Parathyroid adenoma (tissue), 2 donors: ENCODE measurements at regions not wholly inside any gene's neighbourhood (a gene's known extent, or its start where the extent isn't known, plus 50 kb on each side); places are given as distances from the start of the nearest gene placed in this dataset.

Experiments
- H2AFZ ChIP-seq: fragments of 300-600 bp; sonication (generic); one replicate; pipeline ENCODE4 v1.7.0; 2017; ENCODE audit warnings: antibody characterized with exemption, mild to moderate bottlenecking
- H3K27ac ChIP-seq: fragments of 300-600 bp; sonication (generic); one replicate; pipeline ENCODE4 v1.7.0; 2017
- H3K27me3 ChIP-seq: fragments of 300-600 bp; sonication (generic); one replicate; pipeline ENCODE4 v1.7.0; 2017; ENCODE audit warnings: low read length; ENCODE audit not compliant: control insufficient read depth, insufficient read depth
- H3K36me3 ChIP-seq: fragments of 300-600 bp; sonication (generic); one replicate; pipeline ENCODE4 v1.7.0; 2017; ENCODE audit warnings: low read length; ENCODE audit not compliant: control insufficient read depth, insufficient read depth
- H3K4me1 ChIP-seq: fragments of 300-600 bp; sonication (generic); one replicate; pipeline ENCODE4 v1.7.0; 2017; ENCODE audit warnings: control low read depth
- H3K4me2 ChIP-seq: fragments of 300-600 bp; sonication (generic); one replicate; pipeline ENCODE4 v1.7.0; 2017; ENCODE audit warnings: low read length
- H3K4me3 ChIP-seq: fragments of 300-600 bp; sonication (generic); one replicate; pipeline ENCODE4 v1.7.0; 2017; ENCODE audit warnings: low read depth, low read length
- H3K79me2 ChIP-seq: fragments of 300-600 bp; sonication (generic); one replicate; pipeline ENCODE4 v1.7.0; 2017; ENCODE audit warnings: control low read depth
- H3K9ac ChIP-seq: fragments of 300-600 bp; sonication (generic); one replicate; pipeline ENCODE4 v1.7.0; 2017; ENCODE audit warnings: mild to moderate bottlenecking
- H3K9me3 ChIP-seq: fragments of 300-600 bp; sonication (generic); one replicate; pipeline ENCODE4 v1.7.0; 2017; ENCODE audit warnings: low read length; ENCODE audit not compliant: control insufficient read depth
- TF ChIP-seq, protein P1 (sequence below): fragments of 300-600 bp; sonication (generic); IDR thresholded peaks from one replicate; pipeline ENCODE4 v1.7.0; 2017; ENCODE audit warnings: antibody characterized with exemption, mild to moderate bottlenecking
- donor health status: primary hyperparathyroidism.

DNA sequence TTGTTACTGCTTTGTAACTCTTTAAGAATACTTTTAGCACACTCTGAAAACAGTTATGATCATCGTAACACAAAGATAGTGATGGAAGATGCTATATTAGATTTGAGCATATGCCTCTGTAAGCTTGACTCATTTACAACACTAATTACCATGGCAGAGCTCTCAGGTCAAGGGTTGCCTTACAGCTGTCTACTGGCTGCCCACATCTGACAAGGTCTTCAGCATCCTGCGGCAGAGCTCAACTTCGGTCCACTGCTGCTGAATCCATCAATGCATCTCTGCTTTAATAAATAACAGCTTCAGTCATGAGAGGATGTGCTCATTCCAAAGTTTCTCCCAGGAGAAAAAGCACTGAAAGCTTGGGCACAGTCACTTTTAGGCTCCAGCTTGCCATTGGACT lies 449.4 kb downstream of the RASEF start:
- H2AFZ ChIP-seq, result no peak overlapping the region
- H3K79me2 ChIP-seq, result no peaks in the 10 kb centered on the region
- no peaks in the 10 kb centered on the region for H3K36me3 ChIP-seq
- no peaks in the 10 kb centered on the region for H3K27me3 ChIP-seq
- no peaks in the 10 kb centered on the region for H3K9me3 ChIP-seq
- no peaks in the 10 kb centered on the region for H3K4me1 ChIP-seq
- TF ChIP-seq, protein P1, sequence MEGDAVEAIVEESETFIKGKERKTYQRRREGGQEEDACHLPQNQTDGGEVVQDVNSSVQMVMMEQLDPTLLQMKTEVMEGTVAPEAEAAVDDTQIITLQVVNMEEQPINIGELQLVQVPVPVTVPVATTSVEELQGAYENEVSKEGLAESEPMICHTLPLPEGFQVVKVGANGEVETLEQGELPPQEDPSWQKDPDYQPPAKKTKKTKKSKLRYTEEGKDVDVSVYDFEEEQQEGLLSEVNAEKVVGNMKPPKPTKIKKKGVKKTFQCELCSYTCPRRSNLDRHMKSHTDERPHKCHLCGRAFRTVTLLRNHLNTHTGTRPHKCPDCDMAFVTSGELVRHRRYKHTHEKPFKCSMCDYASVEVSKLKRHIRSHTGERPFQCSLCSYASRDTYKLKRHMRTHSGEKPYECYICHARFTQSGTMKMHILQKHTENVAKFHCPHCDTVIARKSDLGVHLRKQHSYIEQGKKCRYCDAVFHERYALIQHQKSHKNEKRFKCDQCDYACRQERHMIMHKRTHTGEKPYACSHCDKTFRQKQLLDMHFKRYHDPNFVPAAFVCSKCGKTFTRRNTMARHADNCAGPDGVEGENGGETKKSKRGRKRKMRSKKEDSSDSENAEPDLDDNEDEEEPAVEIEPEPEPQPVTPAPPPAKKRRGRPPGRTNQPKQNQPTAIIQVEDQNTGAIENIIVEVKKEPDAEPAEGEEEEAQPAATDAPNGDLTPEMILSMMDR, result no peak
- no peak overlapping the region for H3K4me3 ChIP-seq
- H3K27ac ChIP-seq, result no peak overlapping the region
- H3K4me2 ChIP-seq, result no peak overlapping the region
- H3K9ac ChIP-seq, result no peak overlapping the region

DNA sequence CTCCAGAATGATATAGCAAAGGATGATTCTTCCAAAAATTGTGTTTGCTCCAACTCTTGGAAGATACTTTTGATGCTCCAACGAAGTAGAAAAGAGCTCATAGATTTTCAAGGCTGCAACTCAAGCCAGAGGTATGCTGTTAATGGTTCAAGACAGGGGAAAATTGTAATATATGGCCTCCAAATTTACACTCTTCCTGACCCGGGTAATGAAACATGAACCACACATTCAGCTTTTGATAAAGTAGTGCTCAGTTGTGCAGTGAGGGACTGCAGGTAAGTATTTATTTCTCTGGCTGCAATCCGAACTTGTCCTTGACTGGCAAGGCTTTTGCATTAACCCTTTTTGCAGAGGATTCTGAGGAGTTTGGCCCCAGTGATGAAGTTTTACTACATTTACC lies 446.4 kb downstream of the RASEF start:
- TF ChIP-seq, protein P1, result no peak
- Histone ChIP-seq H3K4me1 (no peaks in the 10 kb centered on the region), H3K9me3 (no peaks in the 10 kb centered on the region), H3K79me2 (no peaks in the 10 kb centered on the region), H3K27me3 (no peaks in the 10 kb centered on the region), H3K27ac (no peak overlapping the region), H3K4me3 (no peak overlapping the region), H3K36me3 (no peaks in the 10 kb centered on the region), H3K4me2 (no peak overlapping the region), H3K9ac (no peak overlapping the region), H2AFZ (no peak overlapping the region)

DNA sequence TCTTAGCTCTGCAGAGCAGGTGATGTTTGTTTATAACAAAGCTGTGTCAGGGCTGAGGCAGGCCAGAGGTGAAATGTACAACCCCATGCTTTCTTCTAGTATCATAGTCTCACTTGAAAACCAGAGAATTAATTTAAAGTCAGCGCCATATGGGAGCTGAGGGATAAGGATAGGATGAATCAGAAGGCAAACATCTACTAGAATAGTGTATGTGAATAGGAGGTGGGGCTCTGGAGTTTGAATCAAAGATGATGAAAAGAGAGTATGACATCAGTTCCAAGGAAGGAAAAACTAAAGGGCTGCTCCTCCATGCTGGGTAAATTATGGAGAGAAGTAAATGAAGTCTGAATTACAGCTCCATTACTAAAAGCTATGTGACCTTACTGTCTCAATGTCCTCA lies 441.5 kb downstream of the RASEF start:
- Histone ChIP-seq H3K27ac (no peak overlapping the region), H3K4me1 (no peaks in the 10 kb centered on the region), H3K4me3 (no peak overlapping the region), H3K9me3 (no peaks in the 10 kb centered on the region), H3K79me2 (no peaks in the 10 kb centered on the region), H2AFZ (no peak overlapping the region), H3K36me3 (no peaks in the 10 kb centered on the region), H3K4me2 (no peak overlapping the region), H3K9ac (no peak overlapping the region), H3K27me3 (no peaks in the 10 kb centered on the region)
- TF ChIP-seq, protein P1, result no peak

DNA sequence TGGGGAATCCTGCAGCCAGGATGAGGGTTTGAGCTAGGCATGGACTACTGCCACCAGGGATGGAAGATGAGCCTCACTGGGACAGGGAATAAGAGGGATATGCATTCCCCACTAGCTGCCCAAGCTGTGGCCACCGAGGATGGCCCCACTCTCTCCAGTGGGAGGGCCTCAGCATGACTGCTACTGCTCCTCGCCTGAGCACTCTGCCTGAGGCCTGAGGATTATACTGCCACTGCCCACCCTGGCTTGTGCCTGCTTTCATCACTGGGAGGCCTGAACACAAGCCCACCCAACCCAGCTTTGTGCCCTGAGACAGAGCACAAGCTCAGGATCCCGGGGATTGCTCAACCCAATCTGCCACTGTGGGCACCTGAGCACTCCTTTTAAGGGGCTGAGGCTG lies 425.6 kb downstream of the RASEF start:
- no peaks in the 10 kb centered on the region for H3K36me3 ChIP-seq
- TF ChIP-seq, protein P1, result no peak
- H3K27me3 ChIP-seq, result no peaks in the 10 kb centered on the region
- no peak overlapping the region for H3K9ac ChIP-seq
- H3K79me2 ChIP-seq, result no peaks in the 10 kb centered on the region
- no peak overlapping the region for H3K4me2 ChIP-seq
- no peak overlapping the region for H2AFZ ChIP-seq
- H3K9me3 ChIP-seq, result no peaks in the 10 kb centered on the region
- H3K27ac ChIP-seq, result no peak overlapping the region
- no peaks in the 10 kb centered on the region for H3K4me1 ChIP-seq
- no peak overlapping the region for H3K4me3 ChIP-seq

DNA sequence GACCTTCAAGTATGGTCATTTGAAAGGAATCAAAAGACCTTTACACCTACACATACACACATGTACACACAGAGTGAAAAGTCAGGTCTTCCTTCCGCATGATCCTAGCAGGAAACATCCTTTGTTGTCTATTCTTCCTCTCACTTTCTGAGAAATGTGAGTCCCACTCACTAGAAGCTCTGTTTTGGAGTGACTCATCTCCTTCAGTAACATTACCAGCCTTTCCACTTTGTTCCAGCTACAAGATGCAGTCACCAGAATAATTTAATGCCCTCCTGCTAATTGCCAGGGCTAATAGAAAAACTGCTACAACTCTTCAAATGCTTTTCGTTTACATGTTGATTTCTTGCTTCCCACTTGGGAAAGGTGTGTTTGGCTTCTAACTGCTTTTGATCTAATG lies 417.3 kb downstream of the RASEF start:
- Histone ChIP-seq H3K4me1 (no peaks in the 10 kb centered on the region), H3K36me3 (no peaks in the 10 kb centered on the region)
- TF ChIP-seq, protein P1, result no peak

More for the DNA sequence above, 417.3 kb downstream of the RASEF start:
- H3K27me3 ChIP-seq, result no peaks in the 10 kb centered on the region
- no peak overlapping the region for H3K27ac ChIP-seq
- H3K4me3 ChIP-seq, result no peak overlapping the region
- no peak overlapping the region for H3K9ac ChIP-seq
- no peak overlapping the region for H3K4me2 ChIP-seq
- H2AFZ ChIP-seq, result no peak overlapping the region
- no peaks in the 10 kb centered on the region for H3K9me3 ChIP-seq
- H3K79me2 ChIP-seq, result no peaks in the 10 kb centered on the region
